Activated T-helper 17 cell treated with anti-CD3 and anti-CD28 coated beads, Interleukin-2, amount 50 U/mL, for 72 hours (primary cell): ENCODE measurements at regions not wholly inside any gene's neighbourhood (a gene's known extent, or its start where the extent isn't known, plus 50 kb on each side); places are given as distances from the start of the nearest gene placed in this dataset.
"Not testable (repeated sequence)": the region's sequence is repeated elsewhere in the genome, so short reads cannot be mapped to it uniquely, and the experiment has no call there.

Source experiments
- ATAC-seq: fragments of 150-1000 bp; cut with Tn5 transposase; replicated peaks from 2 replicates; pipeline ENCODE4 v1.10.0; 2021; ENCODE audit warnings: mild to moderate bottlenecking, moderate library complexity
- H3K27ac Mint-ChIP-seq: one replicate; pipeline ENCODE4 v1.8.0; 2022; ENCODE audit warnings: mixed read lengths
- H3K27me3 Mint-ChIP-seq: one replicate; pipeline ENCODE4 v1.8.0; 2022; ENCODE audit warnings: mixed read lengths
- H3K36me3 Mint-ChIP-seq: one replicate; pipeline ENCODE4 v1.8.0; 2022; ENCODE audit warnings: low read depth, mild to moderate bottlenecking, mixed read lengths
- H3K4me1 Mint-ChIP-seq: one replicate; pipeline ENCODE4 v1.8.0; 2022; ENCODE audit warnings: mixed read lengths
- H3K4me3 Mint-ChIP-seq: one replicate; pipeline ENCODE4 v1.8.0; 2022; ENCODE audit warnings: mild to moderate bottlenecking, mixed read lengths
- H3K9me3 Mint-ChIP-seq: one replicate; pipeline ENCODE4 v1.8.0; 2022; ENCODE audit warnings: mixed read lengths

DNA sequence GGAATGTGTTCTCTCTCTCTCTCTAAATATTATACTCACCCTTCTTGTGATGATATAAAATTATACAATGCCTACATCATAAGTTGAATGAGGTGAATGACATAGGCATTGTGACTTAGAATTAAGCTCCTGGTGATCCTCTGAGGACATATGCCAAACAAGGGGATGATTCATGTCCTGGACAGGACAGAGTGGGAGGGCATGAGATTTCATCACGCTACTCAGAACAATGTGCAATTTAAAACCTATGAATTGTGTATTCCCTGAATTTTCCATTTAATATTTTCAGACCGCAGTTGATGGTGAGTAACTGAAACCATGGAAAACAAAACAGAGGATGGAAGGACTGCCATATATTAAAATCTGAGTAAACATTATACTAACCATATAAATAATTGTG is 782.2 kb upstream of the NUDT12 start:
- Mint-ChIP-seq H3K36me3 (no peaks in the 10 kb centered on the region), H3K27ac (no peak overlapping the region), H3K4me1 (no peaks in the 10 kb centered on the region), H3K4me3 (no peak overlapping the region), H3K9me3 (peaks cover 7% of the 10 kb centered on the region), H3K27me3 (no peaks in the 10 kb centered on the region)
- no peak for ATAC-seq

DNA sequence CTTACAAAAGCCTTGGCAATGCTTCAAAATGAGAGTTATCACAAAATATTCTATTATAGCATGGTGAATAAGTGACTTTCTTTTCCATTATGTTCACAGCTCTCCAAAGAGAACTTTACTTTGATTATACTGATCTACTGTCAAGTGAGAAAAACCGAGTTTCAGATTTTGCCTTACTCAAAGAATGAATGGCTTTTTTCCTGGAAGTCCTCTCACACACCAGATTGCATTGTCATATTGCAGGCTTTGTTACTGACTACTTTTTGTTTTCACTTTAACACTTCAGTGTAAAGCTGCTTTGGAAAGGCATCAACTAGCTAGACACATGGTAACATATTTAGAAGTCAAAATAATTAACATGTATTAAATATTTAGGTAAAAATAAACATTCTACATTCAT is 765.2 kb upstream of the NUDT12 start:
- no peak overlapping the region for H3K27ac Mint-ChIP-seq
- no peaks in the 10 kb centered on the region for H3K27me3 Mint-ChIP-seq
- H3K36me3 Mint-ChIP-seq, result no peaks in the 10 kb centered on the region
- H3K9me3 Mint-ChIP-seq, result peaks cover 12% of the 10 kb centered on the region
- H3K4me3 Mint-ChIP-seq, result no peak overlapping the region
- H3K4me1 Mint-ChIP-seq, result no peaks in the 10 kb centered on the region
- ATAC-seq, result no peak

DNA sequence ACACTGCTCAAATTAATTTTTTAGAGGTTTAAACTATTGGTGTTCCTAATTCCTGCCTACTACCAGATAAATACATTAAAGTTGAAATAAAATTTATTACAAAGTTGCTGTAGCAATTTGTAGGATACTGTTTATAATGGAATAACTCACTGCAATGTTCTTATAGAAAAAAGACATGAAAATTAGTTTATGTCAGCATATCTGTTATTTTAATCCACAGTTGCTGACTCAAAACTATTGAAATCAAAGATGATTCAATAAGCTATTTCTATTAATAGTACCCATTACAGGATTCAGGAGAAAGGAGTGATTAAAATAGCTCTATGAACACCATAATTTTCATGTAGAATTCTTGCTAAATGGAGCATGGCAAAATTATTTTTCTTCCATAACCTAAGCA is 764.4 kb upstream of the NUDT12 start:
- Mint-ChIP-seq H3K36me3 (no peaks in the 10 kb centered on the region), H3K4me1 (no peaks in the 10 kb centered on the region), H3K9me3 (peaks cover 12% of the 10 kb centered on the region), H3K27me3 (no peaks in the 10 kb centered on the region), H3K27ac (no peak overlapping the region), H3K4me3 (no peak overlapping the region)
- ATAC-seq, result no peak

- Mint-ChIP-seq H3K9me3 (peaks cover 14% of the 10 kb centered on the region), H3K36me3 (no peaks in the 10 kb centered on the region), H3K4me3 (no peak overlapping the region), H3K27ac (no peak overlapping the region), H3K27me3 (no peaks in the 10 kb centered on the region), H3K4me1 (no peaks in the 10 kb centered on the region)
- no peak for ATAC-seq
Observed at GRCh38 chr5:104325356-104325755, 762.8 kb upstream of the NUDT12 start.

DNA sequence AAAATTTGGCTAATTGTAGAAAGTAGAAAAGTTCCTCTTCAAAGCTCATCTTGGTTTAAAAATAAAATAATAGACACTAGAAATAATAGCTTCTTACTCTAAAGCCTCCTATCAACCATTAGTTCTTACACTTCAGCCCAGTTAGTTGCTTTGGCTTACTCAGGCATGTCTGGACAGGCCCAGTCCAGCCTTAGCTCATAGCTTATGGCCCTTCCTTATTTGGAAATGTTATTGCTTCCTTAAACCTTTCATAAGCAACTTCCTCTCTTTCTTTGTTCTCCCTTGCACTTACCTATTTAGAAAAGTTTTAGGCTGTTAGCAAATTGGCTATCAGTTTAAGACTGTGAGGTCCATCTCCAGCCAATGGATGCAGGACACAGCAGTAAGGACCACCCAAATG is 754.1 kb upstream of the NUDT12 start:
- H3K27ac Mint-ChIP-seq, H3K27me3 Mint-ChIP-seq, H3K4me1 Mint-ChIP-seq, ATAC-seq, H3K36me3 Mint-ChIP-seq, H3K4me3 Mint-ChIP-seq: not testable (repeated sequence)
- peaks cover 12% of the 10 kb centered on the region for H3K9me3 Mint-ChIP-seq

GRCh38 chr5:104312481-104312880 is 749.9 kb upstream of the NUDT12 start:
- Mint-ChIP-seq H3K27ac (no peak overlapping the region), H3K36me3 (no peaks in the 10 kb centered on the region), H3K4me1 (no peaks in the 10 kb centered on the region), H3K27me3 (no peaks in the 10 kb centered on the region), H3K9me3 (peaks cover 8% of the 10 kb centered on the region), H3K4me3 (no peak overlapping the region)
- no peak for ATAC-seq

DNA sequence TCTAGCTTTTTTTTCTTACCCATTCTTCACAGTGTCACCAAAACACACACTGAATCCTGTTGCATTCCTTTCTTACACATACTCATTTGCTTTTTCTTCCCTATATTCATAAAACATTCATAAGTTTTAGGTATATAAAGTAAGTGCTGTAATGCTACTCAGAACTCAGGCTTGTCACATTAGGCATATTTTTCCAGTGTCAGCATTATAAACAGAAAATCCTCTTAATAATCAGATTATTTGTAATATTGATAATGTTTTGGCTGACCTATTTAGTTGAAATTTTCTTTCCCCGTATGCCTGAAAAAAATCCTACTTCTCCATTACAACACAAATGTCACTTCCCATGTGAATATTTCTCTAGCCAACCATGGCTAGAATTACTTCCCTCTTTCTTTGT is 743.0 kb upstream of the NUDT12 start:
- peaks cover 6% of the 10 kb centered on the region for H3K9me3 Mint-ChIP-seq
- no peaks in the 10 kb centered on the region for H3K4me1 Mint-ChIP-seq
- no peaks in the 10 kb centered on the region for H3K36me3 Mint-ChIP-seq
- H3K27ac Mint-ChIP-seq, result no peak overlapping the region
- H3K27me3 Mint-ChIP-seq, result no peaks in the 10 kb centered on the region
- H3K4me3 Mint-ChIP-seq, result no peak overlapping the region
- no peak for ATAC-seq

DNA sequence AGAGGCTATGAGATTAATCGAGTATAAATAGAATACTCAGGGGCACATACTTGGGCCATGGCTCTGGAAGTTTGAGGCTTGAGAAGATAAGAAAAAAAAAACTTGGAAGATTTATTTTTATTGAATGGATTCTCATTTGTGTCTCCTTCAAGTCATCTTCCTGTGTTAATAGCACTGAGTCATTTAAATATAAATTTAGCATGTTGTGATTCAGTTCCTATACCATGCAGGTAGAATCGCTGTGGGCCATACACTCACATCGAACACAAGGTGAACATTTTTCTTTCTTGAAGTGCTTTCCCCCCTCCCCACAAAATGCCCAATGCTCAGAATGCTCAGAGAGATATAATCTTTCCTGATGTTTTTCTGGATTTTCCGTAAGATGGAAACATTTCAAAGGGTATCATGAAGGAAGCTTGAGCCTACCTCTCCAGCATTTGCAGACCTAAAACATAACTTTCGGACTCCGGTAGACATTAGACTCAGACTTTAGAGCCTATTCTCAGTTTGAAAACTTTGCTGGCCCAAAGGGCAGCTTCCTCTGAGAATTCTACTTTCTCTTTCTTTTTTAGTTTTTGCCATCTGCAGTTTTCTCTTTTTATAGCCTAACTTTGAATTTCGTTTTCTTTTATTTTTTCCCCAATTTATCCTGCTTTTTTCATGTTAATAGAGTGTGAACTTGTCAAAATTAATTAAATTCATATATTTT is 737.6 kb upstream of the NUDT12 start:
- peaks cover 23% of the 10 kb centered on the region for H3K9me3 Mint-ChIP-seq
- ATAC-seq, result no peak
- H3K4me3 Mint-ChIP-seq, result no peak overlapping the region
- no peaks in the 10 kb centered on the region for H3K4me1 Mint-ChIP-seq
- H3K27me3 Mint-ChIP-seq, result no peaks in the 10 kb centered on the region
- no peaks in the 10 kb centered on the region for H3K36me3 Mint-ChIP-seq
- no peak overlapping the region for H3K27ac Mint-ChIP-seq

DNA sequence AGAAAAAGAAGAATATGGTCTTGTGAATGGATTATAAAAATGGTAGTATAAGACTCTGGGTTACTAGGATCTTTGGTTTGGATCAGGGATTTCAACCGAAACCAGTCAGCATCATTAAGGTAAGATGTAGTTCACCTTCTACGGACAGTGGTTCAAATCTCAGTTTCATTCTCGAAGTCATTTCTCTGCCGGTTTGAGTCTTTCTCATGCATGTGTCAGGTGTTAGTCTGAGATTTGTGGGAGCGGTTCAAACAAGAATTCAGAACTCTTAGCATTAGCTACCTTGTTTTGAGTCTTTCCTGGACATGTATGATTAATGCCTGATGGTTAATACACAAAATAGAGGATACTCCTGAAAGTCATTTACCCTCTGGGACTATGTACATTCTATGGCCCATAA is 735.9 kb upstream of the NUDT12 start:
- Mint-ChIP-seq H3K4me3 (no peak overlapping the region), H3K27me3 (no peaks in the 10 kb centered on the region), H3K36me3 (no peaks in the 10 kb centered on the region), H3K4me1 (no peaks in the 10 kb centered on the region), H3K9me3 (peaks cover 23% of the 10 kb centered on the region), H3K27ac (no peak overlapping the region)
- ATAC-seq, result no peak

DNA sequence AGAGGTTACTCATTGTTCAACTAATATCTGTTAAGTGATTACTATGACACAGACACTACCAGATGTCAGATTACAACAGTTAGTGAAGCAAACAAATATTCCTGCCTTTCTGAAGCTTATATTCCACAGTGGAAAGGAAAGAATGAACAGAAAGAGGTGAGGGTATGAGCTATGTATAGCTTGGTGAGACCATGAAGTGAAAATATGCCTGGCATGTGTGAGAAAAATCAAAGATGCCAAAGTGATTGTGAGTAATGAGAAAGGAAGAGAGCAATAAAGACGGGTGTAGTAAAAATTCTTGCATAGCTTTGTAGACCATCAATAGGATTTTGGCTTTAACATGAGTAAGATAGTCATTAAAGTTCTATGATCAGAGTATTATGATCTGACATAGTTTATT is 734.5 kb upstream of the NUDT12 start:
- H3K9me3 Mint-ChIP-seq, result peaks cover 24% of the 10 kb centered on the region
- H3K4me1 Mint-ChIP-seq, result no peaks in the 10 kb centered on the region
- ATAC-seq, result no peak
- H3K27me3 Mint-ChIP-seq, result no peaks in the 10 kb centered on the region
- H3K4me3 Mint-ChIP-seq, result no peak overlapping the region
- no peaks in the 10 kb centered on the region for H3K36me3 Mint-ChIP-seq
- H3K27ac Mint-ChIP-seq, result no peak overlapping the region

- Mint-ChIP-seq H3K36me3 (no peaks in the 10 kb centered on the region), H3K9me3 (peaks cover 26% of the 10 kb centered on the region)
- no peak for ATAC-seq
Observed at GRCh38 chr5:104295991-104296390, 733.4 kb upstream of the NUDT12 start.

GRCh38 chr5:104283136-104283535 is 720.5 kb upstream of the NUDT12 start:
- no peaks in the 10 kb centered on the region for H3K36me3 Mint-ChIP-seq
- no peaks in the 10 kb centered on the region for H3K4me1 Mint-ChIP-seq
- peaks cover 10% of the 10 kb centered on the region for H3K9me3 Mint-ChIP-seq
- H3K27ac Mint-ChIP-seq, result no peak overlapping the region
- no peaks in the 10 kb centered on the region for H3K27me3 Mint-ChIP-seq
- H3K4me3 Mint-ChIP-seq, result no peak overlapping the region
- ATAC-seq, result no peak

More at GRCh38 chr5:104295991-104296390, 733.4 kb upstream of the NUDT12 start:
- Mint-ChIP-seq H3K4me1 (no peaks in the 10 kb centered on the region), H3K4me3 (no peak overlapping the region), H3K27ac (no peak overlapping the region), H3K27me3 (no peaks in the 10 kb centered on the region)

DNA sequence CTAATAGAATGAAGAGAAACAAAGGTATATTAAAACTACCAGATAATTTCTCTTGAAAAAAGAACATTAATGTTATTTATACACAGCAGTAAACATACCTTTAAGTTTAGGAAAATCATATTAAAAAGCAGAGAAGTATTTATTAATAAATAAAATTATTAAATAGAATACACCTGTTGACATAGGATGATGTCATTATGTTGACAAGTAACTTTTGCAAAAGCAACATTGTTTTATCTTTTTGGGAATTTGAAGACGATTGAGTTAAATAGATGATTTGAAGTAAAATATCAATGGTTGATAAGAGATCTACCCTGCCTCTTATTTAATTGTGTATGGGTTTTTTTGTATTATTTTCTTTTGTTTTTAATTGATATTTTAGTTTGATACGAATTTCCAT is 711.1 kb upstream of the NUDT12 start:
- Mint-ChIP-seq H3K4me1 (no peaks in the 10 kb centered on the region), H3K4me3 (no peak overlapping the region), H3K36me3 (no peaks in the 10 kb centered on the region), H3K27ac (no peak overlapping the region), H3K27me3 (no peaks in the 10 kb centered on the region), H3K9me3 (peaks cover 12% of the 10 kb centered on the region)
- no peak for ATAC-seq

DNA sequence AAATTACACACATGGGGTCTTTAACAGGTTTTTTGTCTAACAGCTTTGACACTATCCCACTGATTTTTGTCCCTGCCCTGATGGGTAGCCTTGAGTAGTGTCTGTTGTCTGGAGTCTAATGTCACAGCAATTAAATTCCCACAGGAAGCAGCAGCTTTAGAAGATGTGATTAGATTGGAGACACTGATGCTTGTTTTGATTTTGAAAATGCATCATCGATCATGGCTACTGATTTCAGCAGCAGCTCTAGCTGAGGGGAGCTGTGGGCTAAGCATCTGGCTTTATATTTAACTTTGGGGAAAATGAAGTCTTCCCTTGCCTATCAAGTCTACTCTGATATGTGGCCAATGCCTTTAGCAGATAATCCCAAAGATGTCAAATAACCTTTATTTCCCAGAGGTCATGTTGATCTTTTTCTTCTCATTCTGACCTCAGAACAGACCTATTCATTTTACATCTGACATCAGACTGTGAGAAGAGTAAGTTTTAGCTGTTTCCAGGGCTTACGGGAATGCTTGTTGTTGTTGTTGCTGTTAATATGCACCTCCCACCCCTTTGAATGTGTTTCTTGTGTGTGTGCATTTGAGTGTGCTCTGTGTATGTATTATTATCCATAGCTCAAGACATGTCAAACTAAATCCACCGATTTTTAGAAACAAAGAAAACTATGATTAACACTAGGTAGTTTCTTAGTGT is 704.9 kb upstream of the NUDT12 start:
- no peaks in the 10 kb centered on the region for H3K27me3 Mint-ChIP-seq
- ATAC-seq, result no peak
- no peak overlapping the region for H3K4me3 Mint-ChIP-seq
- H3K4me1 Mint-ChIP-seq, result no peaks in the 10 kb centered on the region
- H3K27ac Mint-ChIP-seq, result no peak overlapping the region
- no peaks in the 10 kb centered on the region for H3K36me3 Mint-ChIP-seq
- H3K9me3 Mint-ChIP-seq, result peaks cover 12% of the 10 kb centered on the region

- Mint-ChIP-seq H3K36me3 (no peaks in the 10 kb centered on the region), H3K27ac (no peak overlapping the region), H3K27me3 (no peaks in the 10 kb centered on the region), H3K4me3 (no peak overlapping the region), H3K9me3 (peaks cover 12% of the 10 kb centered on the region), H3K4me1 (no peaks in the 10 kb centered on the region)
- ATAC-seq, result no peak
Observed at GRCh38 chr5:104266161-104266560, 703.6 kb upstream of the NUDT12 start.
